ENCODE measurements at regions not wholly inside any gene's neighbourhood (a gene's known extent, or its start where the extent isn't known, plus 50 kb on each side); places are given as distances from the start of the nearest gene placed in this dataset.
"Not testable (repeated sequence)": the region's sequence is repeated elsewhere in the genome, so short reads cannot be mapped to it uniquely, and the experiment has no call there.

- DNase-seq (ENCODE audit: extremely low spot score, insufficient read length, low read depth) (no peak), FAIRE-seq (no peak)
Measured at GRCh38 chr2:81093031-81093430, 788.5 kb upstream of the LRRTM1 start.

GRCh38 chr2:81087646-81088045, 783.1 kb upstream of the LRRTM1 start:
- FAIRE-seq: no peak
- no peak for DNase-seq (ENCODE audit: extremely low spot score, insufficient read length, low read depth)

GRCh38 chr2:81084101-81084500, 779.5 kb upstream of the LRRTM1 start:
- FAIRE-seq: no peak
- no peak for DNase-seq (ENCODE audit: extremely low spot score, insufficient read length, low read depth)

GRCh38 chr2:81078631-81079030, 774.1 kb upstream of the LRRTM1 start:
- no peak for DNase-seq (ENCODE audit: extremely low spot score, insufficient read length, low read depth)
- FAIRE-seq: no peak

GRCh38 chr2:81078102-81078501, 773.5 kb upstream of the LRRTM1 start:
- FAIRE-seq: no peak

GRCh38 chr2:81077396-81077795, 772.8 kb upstream of the LRRTM1 start:
- no peak for FAIRE-seq
- no peak for DNase-seq (ENCODE audit: extremely low spot score, insufficient read length, low read depth)

More at GRCh38 chr2:81078102-81078501, 773.5 kb upstream of the LRRTM1 start:
- no peak for DNase-seq (ENCODE audit: extremely low spot score, insufficient read length, low read depth)

- FAIRE-seq (no peak), DNase-seq (ENCODE audit: extremely low spot score, insufficient read length, low read depth) (no peak)
Measured at GRCh38 chr2:81073412-81073811, 768.9 kb upstream of the LRRTM1 start.

GRCh38 chr2:81068144-81068543, 763.6 kb upstream of the LRRTM1 start:
- no peak for DNase-seq (ENCODE audit: extremely low spot score, insufficient read length, low read depth)
- FAIRE-seq: no peak

GRCh38 chr2:81061016-81061415, 756.5 kb upstream of the LRRTM1 start:
- FAIRE-seq (no peak), DNase-seq (ENCODE audit: extremely low spot score, insufficient read length, low read depth) (no peak)

- DNase-seq (ENCODE audit: extremely low spot score, insufficient read length, low read depth) (no peak), FAIRE-seq (no peak)
Measured at GRCh38 chr2:81050580-81051095, 746.1 kb upstream of the LRRTM1 start.

- DNase-seq (ENCODE audit: extremely low spot score, insufficient read length, low read depth): no peak
- FAIRE-seq: no peak
Measured at GRCh38 chr2:81043681-81044080, 739.1 kb upstream of the LRRTM1 start.

GRCh38 chr2:81007104-81007503, 702.6 kb upstream of the LRRTM1 start:
- DNase-seq (ENCODE audit: extremely low spot score, insufficient read length, low read depth): no peak
- FAIRE-seq: no peak

GRCh38 chr2:81002906-81003305, 698.4 kb upstream of the LRRTM1 start:
- no peak for DNase-seq (ENCODE audit: extremely low spot score, insufficient read length, low read depth)
- no peak for FAIRE-seq

GRCh38 chr2:80987466-80987865, 682.9 kb upstream of the LRRTM1 start:
- no peak for DNase-seq (ENCODE audit: extremely low spot score, insufficient read length, low read depth)
- no peak for FAIRE-seq

GRCh38 chr2:80969900-80970299, 665.3 kb upstream of the LRRTM1 start:
- FAIRE-seq (no peak), DNase-seq (ENCODE audit: extremely low spot score, insufficient read length, low read depth) (no peak)

- FAIRE-seq: no peak
- DNase-seq (ENCODE audit: extremely low spot score, insufficient read length, low read depth): no peak
Measured at GRCh38 chr2:80968450-80968849, 663.9 kb upstream of the LRRTM1 start.

GRCh38 chr2:80947601-80948130, 643.1 kb upstream of the LRRTM1 start:
- DNase-seq (ENCODE audit: extremely low spot score, insufficient read length, low read depth) (no peak), FAIRE-seq (no peak)

GRCh38 chr2:80943487-80943886, 638.9 kb upstream of the LRRTM1 start:
- no peak for FAIRE-seq
- no peak for DNase-seq (ENCODE audit: extremely low spot score, insufficient read length, low read depth)

- DNase-seq (ENCODE audit: extremely low spot score, insufficient read length, low read depth) (no peak), FAIRE-seq (no peak)
Measured at GRCh38 chr2:80942766-80943165, 638.2 kb upstream of the LRRTM1 start.

- FAIRE-seq (no peak), DNase-seq (ENCODE audit: extremely low spot score, insufficient read length, low read depth) (no peak)
Measured at GRCh38 chr2:80938463-80938862, 633.9 kb upstream of the LRRTM1 start.

GRCh38 chr2:80931820-80932219, 627.3 kb upstream of the LRRTM1 start:
- FAIRE-seq; DNase-seq (ENCODE audit: extremely low spot score, insufficient read length, low read depth): not testable (repeated sequence)

GRCh38 chr2:80930777-80931176, 626.2 kb upstream of the LRRTM1 start:
- no peak for FAIRE-seq
- DNase-seq (ENCODE audit: extremely low spot score, insufficient read length, low read depth): no peak

Measured in GM18507 (cell line).